Transverse colon (tissue), 4 donors: ENCODE measurements at regions not wholly inside any gene's neighbourhood (a gene's known extent, or its start where the extent isn't known, plus 50 kb on each side); places are given as distances from the start of the nearest gene placed in this dataset.
A peak's percentile ranks its signal among the peaks of the same experiment; 100 is the strongest.
"Not testable (repeated sequence)": the region's sequence is repeated elsewhere in the genome, so short reads cannot be mapped to it uniquely, and the experiment has no call there.

Experiments
- DNase-seq: peaks from one replicate; pipeline ENCODE4 v3.0.0-alpha.2; 2019
- H3K27ac ChIP-seq, 4 donors: fragments of 200-600 bp; sonication (generic); 2 replicates each; pipeline ENCODE4 v1.5.1; 2016 to 2018; ENCODE audit warnings: inconsistent platforms in 4 of 4
- H3K27me3 ChIP-seq: fragments of 200-600 bp; sonication (generic); 2 replicates; pipeline ENCODE4 v1.5.1; 2017; ENCODE audit warnings: inconsistent platforms
- H3K36me3 ChIP-seq, 4 donors: fragments of 200-600 bp; sonication (generic); 2 replicates each; pipeline ENCODE4 v1.5.1; 2017 to 2019; ENCODE audit warnings: inconsistent platforms in 4 of 4
- H3K4me1 ChIP-seq, 4 donors: fragments of 200-600 bp; sonication (generic); 2 replicates each; pipeline ENCODE4 v1.5.1; 2017 to 2020; ENCODE audit warnings: inconsistent platforms in 4 of 4
- H3K4me3 ChIP-seq, 4 donors: fragments of 200-600 bp; sonication (generic); 1 replicate in 1 of 4; 2 replicates in 3 of 4; pipeline versions ENCODE4 v1.5.1 to v1.6.1; 2017 to 2019; ENCODE audit warnings: inconsistent platforms in 4 of 4
- H3K9me3 ChIP-seq, 2 donors: fragments of 200-600 bp; sonication (generic); 2 replicates each; pipeline ENCODE4 v1.5.1; 2017 to 2019; ENCODE audit warnings: inconsistent platforms in 2 of 2
- CTCF ChIP-seq, 5 experiments: fragments of 200-600 bp in 3 of 5; fragments of 450-650 bp in 2 of 5; sonication (generic) in 3 of 5; IDR thresholded peaks; 1 replicate in 2 of 5; 2 replicates in 3 of 5; pipeline ENCODE4 v1.5.1; 2016 to 2017; ENCODE audit warnings: antibody characterized with exemption in 5 of 5, inconsistent platforms in 3 of 5, mild to moderate bottlenecking in 2 of 5, moderate library complexity in 1 of 5
- EP300 ChIP-seq: sonication (generic); formaldehyde crosslinking; IDR thresholded peaks from one replicate; pipeline ENCODE4 v1.6.1; 2017; ENCODE audit warnings: antibody characterized with exemption, low read depth
- POLR2A ChIP-seq: fragments of 450-650 bp; IDR thresholded peaks from one replicate; pipeline ENCODE4 v1.6.1; 2016; ENCODE audit warnings: antibody characterized with exemption, mild to moderate bottlenecking, moderate library complexity
- POLR2AphosphoS5 ChIP-seq, 3 donors: sonication (generic); formaldehyde crosslinking; IDR thresholded peaks; one replicate each; pipeline ENCODE4 v1.6.1; 2016; ENCODE audit warnings: antibody characterized with exemption in 3 of 3
- WGBS, 2 donors: methylation state at CpG; one replicate each; pipeline ENCODE4 v1.1.5; 2018; ENCODE audit warnings: low coverage in 1 of 2; 5-methylcytosine and 5-hydroxymethylcytosine counted together
- in situ Hi-C, 4 donors: fragments of 200-750 bp; cut with MboI; loops; one replicate each; pipeline versions ENCODE4 v1.15.0 to v1.15.1; 2017; ENCODE audit warnings: low sequenced_read_pairs in 3 of 4, low pct_ligation_motif_present in 1 of 4, low pct_unique_long_range_greater_than_20kb in 1 of 4
- intact Hi-C: fragments of 100-400 bp; cut with DNase I; formaldehyde crosslinking; loops from one replicate; pipeline ENCODE4 v1.15.1; 2023; ENCODE audit warnings: low total_unique reads

- H3K27me3 ChIP-seq, result no peaks in the 10 kb centered on the region
- intact Hi-C loops (no loop called here), in situ Hi-C loops (no loop called here)
- H3K9me3 ChIP-seq, result no peaks in the 10 kb centered on the region
- no peak overlapping the region for H3K4me3 ChIP-seq
- WGBS, 2 donors, result 90 to 91% methylated on average over 4 to 5 of the region's 5 CpGs
- no peak overlapping the region for H3K27ac ChIP-seq
- TF ChIP-seq CTCF (IDR thresholded peaks at IDR 0.05) (no peak), POLR2AphosphoS5 (IDR thresholded peaks at IDR 0.05) (no peak), EP300 (no peak), POLR2A (no peak)
- H3K36me3 ChIP-seq, result no peaks in the 10 kb centered on the region
- no peak for DNase-seq
- H3K4me1 ChIP-seq, result peaks cover 6 to 18% (median 10%) of the 10 kb centered on the region in 4 donors
These were observed 107.1 kb downstream of the DACT1 start for GRCh38 chr14:58744801-58745394.

GRCh38 chr14:58746261-58746660, 108.5 kb downstream of the DACT1 start:
- in situ Hi-C loops (no loop called here), intact Hi-C loops (no loop called here)
- peak overlapping the region in 3 of 4 donors; percentile 21 to 65 (median 23) for H3K27ac ChIP-seq
- H3K36me3 ChIP-seq, result no peaks in the 10 kb centered on the region
- peaks cover 16 to 30% (median 18%) of the 10 kb centered on the region in 4 donors for H3K4me1 ChIP-seq
- WGBS, 2 donors, result 42% methylated on average over 1 of the region's 1 CpG; no CpG with 5 or more reads in 1 of the 2 donors
- no peak for DNase-seq
- peak in 1 of 3 donors; percentile 10 for TF ChIP-seq POLR2AphosphoS5 (IDR thresholded peaks at IDR 0.05)
- no peak for TF ChIP-seq CTCF (IDR thresholded peaks at IDR 0.05)
- H3K27me3 ChIP-seq, result no peaks in the 10 kb centered on the region
- H3K9me3 ChIP-seq, result no peaks in the 10 kb centered on the region
- H3K4me3 ChIP-seq, result no peak overlapping the region

- no peaks in the 10 kb centered on the region for H3K9me3 ChIP-seq
- no peak overlapping the region for H3K4me3 ChIP-seq
- intact Hi-C loops (no loop called here), in situ Hi-C loops (no loop called here)
- no peak for DNase-seq
- H3K4me1 ChIP-seq, result peaks cover 19 to 34% (median 22%) of the 10 kb centered on the region in 4 donors
- 73 to 81% methylated on average over 2 to 3 of the region's 3 CpGs for whole genome bisulfite sequencing, 2 donors
- peak overlapping the region in 2 of 4 donors; percentile 23 to 65 for H3K27ac ChIP-seq
- no peaks in the 10 kb centered on the region for H3K27me3 ChIP-seq
- TF ChIP-seq CTCF (IDR thresholded peaks at IDR 0.05) (no peak), EP300 (no peak), POLR2AphosphoS5 (IDR thresholded peaks at IDR 0.05) (no peak), POLR2A (no peak)
- no peaks in the 10 kb centered on the region for H3K36me3 ChIP-seq
These were observed 108.9 kb downstream of the DACT1 start for GRCh38 chr14:58746701-58747100.

GRCh38 chr14:58747181-58747580, 109.4 kb downstream of the DACT1 start:
- TF ChIP-seq POLR2AphosphoS5 (IDR thresholded peaks at IDR 0.05) (peak; percentile 50 to 77 (median 57)), CTCF (IDR thresholded peaks at IDR 0.05) (no peak)
- in situ Hi-C loops (no loop called here), intact Hi-C loops (no loop called here)
- Histone ChIP-seq H3K27ac (peak overlapping the region in 3 of 4 donors; percentile 16 to 65 (median 23)), H3K9me3 (no peaks in the 10 kb centered on the region), H3K4me3 (no peak overlapping the region), H3K36me3 (no peaks in the 10 kb centered on the region), H3K4me1 (peaks cover 23 to 39% (median 26%) of the 10 kb centered on the region in 4 donors), H3K27me3 (no peaks in the 10 kb centered on the region)
- WGBS, 2 donors, result 68 to 87% methylated on average over 3 to 7 of the region's 7 CpGs
- DNase-seq, result peak; percentile 35

GRCh38 chr14:58748251-58748650, 110.5 kb downstream of the DACT1 start:
- H3K4me3 ChIP-seq, H3K27me3 ChIP-seq, intact Hi-C loops, in situ Hi-C loops, DNase-seq, H3K36me3 ChIP-seq, H3K9me3 ChIP-seq: not testable (repeated sequence)
- Histone ChIP-seq H3K4me1 (peaks cover 34 to 50% (median 37%) of the 10 kb centered on the region in 4 donors), H3K27ac (peak overlapping the region in 3 of 4 donors; percentile 79 to 83 (median 81))
- 71 to 90% methylated on average over 4 to 8 of the region's 8 CpGs for WGBS, 2 donors
